NB4 (cell line): ENCODE measurements at regions not wholly inside any gene's neighbourhood (a gene's known extent, or its start where the extent isn't known, plus 50 kb on each side); places are given as distances from the start of the nearest gene placed in this dataset.

ENCODE experiments used
- DNase-seq: peaks from one replicate; pipeline ENCODE4 v3.0.0; 2010; ENCODE audit warnings: low read depth
- H3K4me3 ChIP-seq: one replicate; pipeline ENCODE4 v1.5.1; 2011; ENCODE audit warnings: mild to moderate bottlenecking, low read depth, low read length, moderate library complexity
- MYC ChIP-seq: IDR thresholded peaks from 2 replicates; pipeline ENCODE4 v1.6.1; 2011; ENCODE audit warnings: low read depth, low read length
- POLR2A ChIP-seq: IDR thresholded peaks from 2 replicates; pipeline ENCODE4 v1.6.1; 2011; ENCODE audit warnings: mild to moderate bottlenecking; ENCODE audit not compliant: insufficient read length; ENCODE audit errors: extremely low read depth
- TF ChIP-seq, protein P1 (sequence below): IDR thresholded peaks from 2 replicates; pipeline ENCODE4 v1.6.1; 2011; ENCODE audit warnings: low read depth, low read length
- TF ChIP-seq, protein P2 (sequence below): IDR thresholded peaks from one replicate; pipeline ENCODE4 v1.5.1; 2012; ENCODE audit warnings: low read depth, low read length

DNA sequence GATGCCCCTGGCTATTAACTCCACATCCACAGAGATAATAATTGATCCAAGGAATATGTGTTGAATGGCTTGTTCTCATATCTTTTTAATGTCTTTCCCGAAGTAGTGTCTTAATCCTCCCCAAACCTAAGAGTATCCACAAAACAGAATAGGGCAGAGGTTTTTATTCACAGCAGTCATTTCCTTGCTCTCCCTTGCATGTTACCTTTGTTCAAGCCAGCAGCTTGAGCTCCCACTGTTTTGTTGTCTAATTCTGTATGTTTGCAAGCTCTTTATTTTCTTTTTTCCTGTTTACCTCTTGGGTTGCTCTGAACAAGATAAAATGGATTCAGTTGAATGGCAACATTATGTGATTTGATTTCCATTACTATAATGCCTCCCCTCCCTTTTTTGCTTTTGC lies 308.6 kb upstream of the ZP4 start:
- H3K4me3 ChIP-seq: no peak overlapping the region
- no peak for DNase-seq
- TF ChIP-seq, protein P1, sequence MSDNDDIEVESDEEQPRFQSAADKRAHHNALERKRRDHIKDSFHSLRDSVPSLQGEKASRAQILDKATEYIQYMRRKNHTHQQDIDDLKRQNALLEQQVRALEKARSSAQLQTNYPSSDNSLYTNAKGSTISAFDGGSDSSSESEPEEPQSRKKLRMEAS: no peak
- no peak for TF ChIP-seq MYC
- TF ChIP-seq, protein P2, sequence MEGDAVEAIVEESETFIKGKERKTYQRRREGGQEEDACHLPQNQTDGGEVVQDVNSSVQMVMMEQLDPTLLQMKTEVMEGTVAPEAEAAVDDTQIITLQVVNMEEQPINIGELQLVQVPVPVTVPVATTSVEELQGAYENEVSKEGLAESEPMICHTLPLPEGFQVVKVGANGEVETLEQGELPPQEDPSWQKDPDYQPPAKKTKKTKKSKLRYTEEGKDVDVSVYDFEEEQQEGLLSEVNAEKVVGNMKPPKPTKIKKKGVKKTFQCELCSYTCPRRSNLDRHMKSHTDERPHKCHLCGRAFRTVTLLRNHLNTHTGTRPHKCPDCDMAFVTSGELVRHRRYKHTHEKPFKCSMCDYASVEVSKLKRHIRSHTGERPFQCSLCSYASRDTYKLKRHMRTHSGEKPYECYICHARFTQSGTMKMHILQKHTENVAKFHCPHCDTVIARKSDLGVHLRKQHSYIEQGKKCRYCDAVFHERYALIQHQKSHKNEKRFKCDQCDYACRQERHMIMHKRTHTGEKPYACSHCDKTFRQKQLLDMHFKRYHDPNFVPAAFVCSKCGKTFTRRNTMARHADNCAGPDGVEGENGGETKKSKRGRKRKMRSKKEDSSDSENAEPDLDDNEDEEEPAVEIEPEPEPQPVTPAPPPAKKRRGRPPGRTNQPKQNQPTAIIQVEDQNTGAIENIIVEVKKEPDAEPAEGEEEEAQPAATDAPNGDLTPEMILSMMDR: no peak

DNA sequence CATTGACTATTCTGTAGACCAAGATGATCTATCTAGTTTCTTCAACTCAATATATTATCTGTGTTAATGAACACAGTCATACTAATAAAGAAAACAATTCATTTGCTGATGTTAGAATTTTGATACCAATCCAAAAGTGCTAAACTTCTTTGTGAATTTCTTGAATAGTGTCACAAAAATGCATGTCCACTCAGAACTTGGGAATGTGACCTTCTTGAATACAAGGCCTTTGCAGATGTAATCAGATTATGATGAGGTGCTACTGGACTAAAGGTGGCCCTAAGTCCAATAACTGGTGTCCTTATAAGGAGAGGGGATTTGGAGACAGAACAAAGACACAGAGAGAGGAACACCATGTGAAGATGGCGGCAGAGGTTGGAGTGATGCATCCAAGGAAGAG lies 305.8 kb upstream of the ZP4 start:
- no peak for DNase-seq
- no peak overlapping the region for H3K4me3 ChIP-seq
- no peak for TF ChIP-seq POLR2A
- TF ChIP-seq, protein P1: no peak
- TF ChIP-seq MYC: no peak

DNA sequence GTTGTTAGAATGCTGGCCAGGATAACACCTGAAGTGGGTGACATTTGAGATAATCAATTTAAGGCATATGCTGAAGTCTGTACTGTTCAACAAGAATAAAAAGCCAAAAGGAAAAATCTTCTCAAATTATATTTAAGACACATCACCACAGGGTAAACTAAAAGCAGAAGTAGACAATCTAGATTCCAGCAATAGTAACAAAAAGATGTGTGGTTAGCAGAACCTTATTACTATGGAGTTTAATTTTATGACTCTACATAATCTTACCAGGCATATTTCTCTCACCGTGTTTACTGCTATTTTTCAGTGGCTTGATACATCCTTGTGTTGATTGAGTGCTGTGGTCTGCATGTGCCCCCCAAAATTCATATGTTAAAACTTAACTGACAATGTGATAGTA lies 300.4 kb upstream of the ZP4 start:
- TF ChIP-seq, protein P2: no peak
- TF ChIP-seq MYC (no peak), POLR2A (no peak)
- TF ChIP-seq, protein P1: no peak
- H3K4me3 ChIP-seq: no peak overlapping the region
- no peak for DNase-seq

DNA sequence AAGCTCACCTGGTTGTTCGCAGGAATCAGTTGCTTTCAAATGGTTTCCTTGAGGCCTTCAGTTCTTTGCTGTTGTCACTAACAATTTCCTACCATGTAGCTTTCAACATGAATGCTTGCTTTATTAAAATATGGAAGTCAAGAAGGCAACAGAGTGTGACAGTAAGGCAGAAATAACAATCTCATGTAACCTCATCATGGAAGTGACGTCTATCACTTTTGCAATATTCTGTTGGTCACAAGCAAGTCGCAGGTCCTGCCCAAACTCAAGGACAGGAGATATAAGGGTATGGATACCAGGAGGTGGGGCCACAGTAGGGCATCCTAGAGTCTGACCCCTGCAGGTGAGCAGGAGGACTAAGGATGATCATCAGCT lies 296.8 kb upstream of the ZP4 start:
- DNase-seq: no peak
- H3K4me3 ChIP-seq: no peak overlapping the region
- TF ChIP-seq POLR2A (no peak), MYC (no peak)
- TF ChIP-seq, protein P2: no peak
- TF ChIP-seq, protein P1: no peak

DNA sequence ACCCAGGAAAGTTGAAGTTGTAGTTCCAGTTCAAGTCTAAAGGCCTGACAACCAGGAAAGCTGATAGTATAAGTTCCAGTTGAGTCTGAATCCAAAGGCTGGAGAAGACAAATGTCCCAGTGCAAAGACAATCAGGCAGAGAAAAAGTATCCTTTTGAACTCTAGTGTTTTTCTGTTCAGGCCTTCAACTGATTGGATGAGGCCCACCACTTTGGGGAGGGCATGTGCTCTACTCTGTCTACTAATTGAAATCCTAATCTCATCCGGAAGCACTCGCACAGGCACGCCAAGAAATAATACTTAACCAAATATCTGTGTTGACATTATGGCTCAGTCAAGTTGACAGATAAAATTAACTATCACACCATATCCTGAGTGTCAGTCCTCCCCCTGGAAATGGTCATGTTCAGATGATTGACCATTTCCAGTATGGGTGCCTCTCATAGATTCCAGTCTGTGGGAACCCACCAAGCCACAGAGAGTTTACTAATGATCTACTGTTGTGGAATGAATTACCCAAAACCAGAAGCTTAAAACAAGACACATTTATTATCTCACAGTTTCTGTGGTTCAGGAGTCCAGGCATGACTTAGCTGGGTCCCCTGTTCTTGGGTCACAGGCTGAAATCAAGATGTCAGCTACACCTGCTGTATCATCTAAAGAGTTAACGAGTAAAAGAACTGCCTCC lies 296.3 kb upstream of the ZP4 start:
- TF ChIP-seq, protein P2: no peak
- TF ChIP-seq MYC: no peak
- TF ChIP-seq, protein P1: no peak
- TF ChIP-seq POLR2A: no peak
- H3K4me3 ChIP-seq: no peak overlapping the region
- no peak for DNase-seq

DNA sequence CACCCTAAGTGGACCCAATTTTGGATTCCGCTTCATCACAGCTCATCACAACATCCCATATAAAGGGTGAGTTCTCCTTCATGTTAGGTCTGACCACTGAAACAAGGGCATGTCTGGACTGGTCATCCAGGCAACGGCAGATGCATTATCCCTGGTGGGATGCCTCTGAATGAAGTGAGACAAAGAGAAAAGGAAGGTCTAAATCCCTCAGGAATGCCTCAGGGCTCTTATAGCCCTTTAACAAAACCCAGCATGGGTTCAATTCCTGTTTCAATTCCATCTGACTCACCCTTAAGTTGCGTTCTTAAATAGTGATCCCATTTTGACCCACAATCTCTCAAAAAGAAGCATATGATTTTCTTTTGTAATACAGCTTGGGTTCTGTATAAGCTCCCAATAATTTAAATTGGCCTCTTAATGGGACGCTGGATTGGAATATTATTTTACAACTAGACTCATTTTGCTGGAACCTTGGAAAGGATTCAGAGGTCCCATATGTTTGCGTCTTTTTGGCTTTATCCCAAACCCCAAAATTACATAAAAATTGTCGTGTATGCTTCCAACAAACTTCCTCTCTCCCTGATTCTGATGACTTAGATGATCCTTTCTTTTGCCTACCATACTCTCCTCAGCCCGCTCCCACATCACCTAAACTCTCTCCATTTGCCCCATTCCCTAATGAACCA lies 287.4 kb upstream of the ZP4 start:
- TF ChIP-seq MYC: no peak
- no peak for TF ChIP-seq POLR2A
- TF ChIP-seq, protein P1: no peak
- TF ChIP-seq, protein P2: no peak
- H3K4me3 ChIP-seq: no peak overlapping the region
- DNase-seq: no peak
